Retinal pigment epithelial cell (primary cell): ENCODE measurements at regions not wholly inside any gene's neighbourhood (a gene's known extent, or its start where the extent isn't known, plus 50 kb on each side); places are given as distances from the start of the nearest gene placed in this dataset.

Experiments used
- DNase-seq: peaks from one replicate; pipeline ENCODE4 v3.0.0-alpha.2; 2010; ENCODE audit warnings: low read depth
- H3K4me3 ChIP-seq: 2 replicates; pipeline ENCODE4 v1.5.1; 2011; ENCODE audit warnings: mild to moderate bottlenecking, low read length, control low read depth, moderate library complexity
- CTCF ChIP-seq: conservative IDR thresholded peaks from 2 replicates; pipeline ENCODE4 v1.5.1; 2011; ENCODE audit warnings: low read depth, low read length, control low read depth, inconsistent platforms

DNA sequence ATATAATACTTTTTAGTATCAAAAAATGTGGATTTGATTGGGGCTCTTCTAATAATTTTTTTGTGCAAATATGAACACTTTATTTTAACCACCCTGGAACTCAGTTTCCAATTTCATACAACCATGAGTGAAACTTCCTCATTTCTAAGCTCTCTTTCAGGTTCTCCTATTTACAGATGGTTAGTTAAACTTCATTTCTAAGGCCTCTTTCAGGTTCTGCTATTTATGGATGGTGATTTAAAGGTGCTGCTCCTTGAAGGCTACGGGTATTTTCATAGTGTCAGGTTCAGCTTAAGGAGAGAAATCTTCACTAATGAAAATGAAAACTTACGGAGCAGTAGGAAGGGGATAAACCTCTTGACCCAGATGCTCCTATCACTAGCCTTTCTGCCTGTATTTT is 568.3 kb downstream of the KIF20B start:
- TF ChIP-seq CTCF: no peak
- DNase-seq: no peak
- no peak overlapping the region for H3K4me3 ChIP-seq

- peak; percentile 25 for DNase-seq
- no peak for TF ChIP-seq CTCF
- H3K4me3 ChIP-seq: no peak overlapping the region
Measured at GRCh38 chr10:90274721-90275468, 573.5 kb downstream of the KIF20B start.

GRCh38 chr10:90276894-90277475 is 575.6 kb downstream of the KIF20B start:
- TF ChIP-seq CTCF: no peak
- DNase-seq: peak; percentile 20

DNA sequence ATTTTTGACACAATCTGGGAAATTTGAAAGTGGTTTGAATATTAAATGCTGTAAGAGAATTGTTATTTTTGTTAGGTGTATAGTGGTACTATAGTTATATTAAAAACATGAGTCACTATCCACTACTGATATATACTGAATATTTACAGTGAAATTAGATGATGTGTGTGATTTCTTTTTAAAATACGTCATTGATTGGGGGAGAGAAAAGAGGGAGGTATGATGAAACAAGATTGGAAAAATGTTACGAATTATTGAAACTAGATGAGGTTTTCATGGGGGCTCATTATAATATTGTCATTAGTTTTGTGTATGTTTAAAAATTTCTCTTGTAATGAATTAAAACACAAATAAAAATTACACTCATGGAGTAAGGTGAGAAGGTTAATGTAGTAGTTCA is 571.4 kb downstream of the HTR7 start:
- DNase-seq: no peak
- no peak for TF ChIP-seq CTCF
- no peak overlapping the region for H3K4me3 ChIP-seq

More at GRCh38 chr10:90276894-90277475, 575.6 kb downstream of the KIF20B start:
- H3K4me3 ChIP-seq: no peak overlapping the region

- no peak overlapping the region for H3K4me3 ChIP-seq
- TF ChIP-seq CTCF: no peak
- DNase-seq: no peak
Measured at GRCh38 chr10:90286941-90287340, 570.9 kb downstream of the HTR7 start.

DNA sequence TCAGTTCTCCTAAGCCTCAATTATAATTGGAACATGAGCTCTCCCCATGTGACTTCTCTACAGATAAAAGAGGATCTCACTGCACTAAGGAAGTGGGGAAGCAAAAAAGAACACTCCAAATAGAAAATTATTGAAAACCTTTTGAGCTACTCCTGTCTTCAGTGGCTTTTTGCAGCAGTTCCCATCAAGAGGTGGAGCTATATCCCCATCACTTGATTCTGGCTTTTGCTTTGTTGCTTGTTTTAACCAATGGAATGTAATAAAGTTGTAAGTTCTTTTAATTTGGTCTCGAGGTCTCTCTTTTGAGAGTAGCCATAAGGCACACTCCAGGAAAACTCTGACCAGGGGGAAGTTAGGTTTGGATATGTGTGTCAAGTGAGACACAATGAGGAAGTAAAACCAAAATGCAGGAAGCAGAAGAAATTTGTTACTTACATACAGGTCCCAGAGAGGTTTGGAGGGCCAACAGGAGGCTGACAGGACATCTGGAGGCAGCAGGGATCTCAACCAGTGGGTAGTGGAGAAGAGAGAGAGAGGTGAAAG is 569.4 kb downstream of the HTR7 start:
- TF ChIP-seq CTCF: peak; percentile 48
- H3K4me3 ChIP-seq: no peak overlapping the region
- DNase-seq: no peak

GRCh38 chr10:90289037-90289436 is 568.8 kb downstream of the HTR7 start:
- no peak overlapping the region for H3K4me3 ChIP-seq
- no peak for DNase-seq
- TF ChIP-seq CTCF: no peak
